Activated CD8-positive, alpha-beta memory T cell treated with anti-CD3 and anti-CD28 coated beads for 48 hours (primary cell): ENCODE measurements at regions not wholly inside any gene's neighbourhood (a gene's known extent, or its start where the extent isn't known, plus 50 kb on each side); places are given as distances from the start of the nearest gene placed in this dataset.
"Not testable (repeated sequence)": the region's sequence is repeated elsewhere in the genome, so short reads cannot be mapped to it uniquely, and the experiment has no call there.

ENCODE experiments used
- DNase-seq, 3 experiments: peaks; one replicate each; pipeline ENCODE4 v3.0.0-alpha.2; 2020; ENCODE audit warnings: low read depth in 2 of 3, low spot score in 2 of 3

GRCh38 chr7:113263749-113264148 is 145.4 kb upstream of the SMIM30 start:
- DNase-seq: no peak

DNA sequence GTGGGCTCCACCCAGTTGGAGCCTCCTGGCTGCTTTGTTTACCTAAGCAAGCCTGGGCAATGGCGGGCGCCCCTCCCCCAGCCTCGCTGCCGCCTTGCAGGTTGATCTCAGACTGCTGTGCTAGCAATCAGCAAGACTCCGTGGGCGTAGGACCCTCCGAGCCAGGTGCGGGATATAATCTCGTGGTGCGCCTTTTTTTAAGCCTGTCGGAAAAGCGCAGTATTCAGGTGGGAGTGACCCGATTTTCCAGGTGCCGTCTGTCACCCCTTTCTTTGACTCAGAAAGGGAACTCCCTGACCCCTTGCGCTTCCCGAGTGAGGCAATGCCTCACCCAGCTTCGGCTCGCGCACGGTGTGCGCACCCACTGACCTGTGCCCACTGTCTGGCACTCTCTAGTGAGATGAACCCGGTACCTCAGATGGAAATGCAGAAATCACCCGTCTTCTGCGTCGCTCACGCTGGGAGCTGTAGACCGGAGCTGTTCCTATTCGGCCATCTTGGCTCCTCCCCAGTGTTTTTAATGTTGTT is 144.9 kb upstream of the SMIM30 start:
- DNase-seq: not testable (repeated sequence)

GRCh38 chr7:113256883-113257531 is 138.7 kb upstream of the SMIM30 start:
- no peak for DNase-seq

GRCh38 chr7:113247198-113247597 is 128.8 kb upstream of the SMIM30 start:
- no peak for DNase-seq

DNA sequence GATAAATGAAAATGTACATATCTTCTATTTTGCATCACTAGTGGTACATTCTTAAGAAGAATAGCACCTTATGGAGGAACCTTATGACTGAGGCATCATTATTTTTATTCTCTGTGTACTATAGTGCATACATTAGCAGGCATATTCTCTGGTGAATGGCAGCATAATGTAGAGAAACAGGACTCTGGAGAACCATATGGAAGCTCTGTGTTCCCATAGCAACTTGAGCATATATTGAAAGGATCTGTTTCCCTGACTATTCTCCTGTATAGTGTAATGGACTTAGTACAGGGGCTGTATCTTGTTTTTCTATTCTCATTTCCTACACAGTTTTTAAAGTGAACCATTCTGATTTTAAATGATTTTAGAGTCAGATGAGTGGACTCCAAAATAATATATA is 128.4 kb upstream of the SMIM30 start:
- DNase-seq: no peak

- no peak for DNase-seq
These were observed 114.5 kb upstream of the SMIM30 start for GRCh38 chr7:113232885-113233284.

- no peak for DNase-seq
These were observed 112.3 kb upstream of the SMIM30 start for GRCh38 chr7:113230691-113231090.

DNA sequence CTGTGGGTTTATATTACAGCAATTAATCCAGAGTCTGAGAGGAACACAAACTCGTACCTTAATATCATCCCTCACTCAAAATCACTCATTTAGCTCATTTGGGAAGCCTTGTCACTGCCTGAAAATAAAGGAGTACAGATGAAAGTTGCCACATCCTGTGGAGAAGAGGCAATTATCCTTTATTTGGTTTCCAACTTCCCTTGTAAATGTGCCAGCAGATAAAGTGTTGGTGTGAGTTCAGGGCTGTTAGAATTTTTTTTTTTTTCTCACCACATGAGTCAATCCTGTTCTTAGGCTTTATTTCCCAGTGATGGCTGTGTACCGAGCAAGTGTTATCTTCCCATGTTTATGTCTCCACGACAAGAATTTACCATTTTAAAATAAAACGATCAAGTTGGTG is 99.0 kb upstream of the SMIM30 start:
- DNase-seq: no peak

DNA sequence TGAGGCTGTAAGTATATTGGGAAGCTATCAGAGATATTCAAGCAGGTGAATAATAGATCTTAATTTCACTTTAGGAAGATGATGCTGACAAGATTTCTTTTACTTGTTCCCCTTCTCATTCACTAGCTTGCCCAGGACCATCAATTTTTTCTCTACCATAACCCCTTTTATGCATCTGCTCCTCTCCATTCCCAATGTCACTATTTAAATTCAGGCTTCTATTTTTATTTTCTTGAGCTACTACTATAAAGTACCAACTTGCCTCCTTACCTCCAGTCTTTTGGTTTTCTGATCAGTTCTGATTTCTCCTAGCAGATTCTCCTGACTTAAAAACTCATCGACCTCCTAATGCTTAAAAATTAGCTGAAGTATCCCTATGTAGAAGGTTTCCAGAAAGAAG is 97.7 kb upstream of the SMIM30 start:
- no peak for DNase-seq

GRCh38 chr7:113209449-113210203 is 91.3 kb upstream of the SMIM30 start:
- DNase-seq: no peak

GRCh38 chr7:113207931-113208330 is 89.6 kb upstream of the SMIM30 start:
- no peak for DNase-seq

DNA sequence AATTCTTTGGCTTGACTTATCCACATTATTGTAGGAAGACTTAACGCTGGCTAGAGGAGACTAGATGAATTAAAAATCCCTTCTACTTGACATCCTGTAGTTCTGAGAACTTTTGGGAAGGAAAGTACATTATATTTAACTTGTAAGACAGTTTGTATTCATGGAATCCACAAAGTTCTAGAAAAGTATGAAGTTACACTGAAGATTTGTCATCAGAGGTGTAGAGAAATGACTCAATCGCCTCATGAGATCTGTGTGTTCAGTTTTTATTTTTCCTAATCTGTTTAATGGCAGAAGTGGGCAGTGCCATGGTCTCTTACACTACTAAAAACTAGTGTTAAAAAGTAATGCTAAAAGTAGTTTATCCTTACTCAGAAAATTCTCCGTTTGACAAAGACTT is 89.1 kb upstream of the SMIM30 start:
- DNase-seq: no peak

- DNase-seq: no peak
These were observed 86.1 kb upstream of the SMIM30 start for GRCh38 chr7:113204415-113204814.

GRCh38 chr7:113202284-113202683 is 83.9 kb upstream of the SMIM30 start:
- no peak for DNase-seq

DNA sequence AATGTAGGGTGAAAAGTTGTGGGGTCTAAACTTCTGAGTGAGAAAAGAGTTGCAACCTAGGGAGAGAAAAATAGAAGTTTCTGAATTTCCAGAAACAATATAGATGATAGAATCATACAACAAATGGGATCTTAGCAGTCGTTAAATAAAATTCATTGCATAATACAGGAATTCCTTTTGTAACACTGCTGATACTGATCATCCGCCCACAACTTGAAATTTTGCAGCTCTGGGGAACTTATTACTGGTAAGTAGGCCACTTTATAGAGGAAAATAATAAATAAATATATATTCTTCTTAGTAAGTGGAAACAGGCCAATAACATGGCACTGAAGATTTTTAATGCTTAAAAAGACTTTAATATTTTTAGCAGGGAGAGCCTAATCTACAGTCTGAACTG is 81.9 kb upstream of the SMIM30 start:
- DNase-seq: no peak

GRCh38 chr7:113199841-113200240 is 81.5 kb upstream of the SMIM30 start:
- no peak for DNase-seq

GRCh38 chr7:113199136-113199535 is 80.8 kb upstream of the SMIM30 start:
- no peak for DNase-seq

DNA sequence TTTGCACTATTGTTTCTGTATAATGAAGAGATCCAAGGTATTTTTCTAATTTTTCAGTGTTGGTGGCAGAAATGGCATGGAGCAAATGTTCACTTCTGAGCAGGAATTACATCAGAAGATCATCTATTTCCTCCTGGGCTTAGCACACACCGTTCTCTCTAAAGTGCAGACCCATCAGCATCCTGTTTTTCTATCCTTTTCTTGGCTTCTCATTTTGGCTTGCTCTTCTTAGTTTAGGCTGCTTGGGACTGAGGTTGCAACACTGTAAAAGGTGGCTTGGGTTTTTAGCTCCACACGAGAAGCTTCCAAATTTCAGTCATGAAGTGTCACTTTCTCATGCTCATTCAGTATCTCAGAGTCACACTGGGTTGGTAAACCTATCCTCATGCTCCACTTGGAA is 79.9 kb upstream of the SMIM30 start:
- DNase-seq: no peak

GRCh38 chr7:113197274-113197673 is 78.9 kb upstream of the SMIM30 start:
- DNase-seq: no peak

GRCh38 chr7:113188396-113188795 is 70.0 kb upstream of the SMIM30 start:
- no peak for DNase-seq

GRCh38 chr7:113179313-113179712 is 61.0 kb upstream of the SMIM30 start:
- DNase-seq: no peak

GRCh38 chr7:113176836-113177235 is 58.5 kb upstream of the SMIM30 start:
- no peak for DNase-seq

- DNase-seq: not testable (repeated sequence)
These were observed 57.8 kb upstream of the SMIM30 start for GRCh38 chr7:113176180-113176579.
